WTC11 (cell line): ENCODE measurements at regions not wholly inside any gene's neighbourhood (a gene's known extent, or its start where the extent isn't known, plus 50 kb on each side); places are given as distances from the start of the nearest gene placed in this dataset.

Experiments used
- CREB1 ChIP-seq: sonication (generic); formaldehyde crosslinking; IDR thresholded peaks from 2 replicates; pipeline ENCODE4 v1.8.0; 2023; ENCODE audit warnings: mild to moderate bottlenecking, missing genetic modification reagents
- CTCF ChIP-seq: fragments of 200-600 bp; IDR thresholded peaks from 2 replicates; pipeline ENCODE4 v1.8.0; 2022; ENCODE audit warnings: antibody characterized with exemption
- FOXJ3 ChIP-seq: sonication (generic); formaldehyde crosslinking; IDR thresholded peaks from 2 replicates; pipeline ENCODE4 v1.9.0; 2021; ENCODE audit warnings: missing genetic modification reagents, mild to moderate bottlenecking, borderline replicate concordance
- FOXK1 ChIP-seq: sonication (generic); formaldehyde crosslinking; IDR thresholded peaks from 2 replicates; pipeline ENCODE4 v1.8.0; 2022; ENCODE audit warnings: mild to moderate bottlenecking, moderate library complexity, missing genetic modification reagents
- MAX ChIP-seq: sonication (generic); formaldehyde crosslinking; IDR thresholded peaks from 2 replicates; pipeline ENCODE4 v1.8.0; 2022; ENCODE audit warnings: mild to moderate bottlenecking, missing genetic modification reagents
- MLX ChIP-seq: sonication (generic); formaldehyde crosslinking; IDR thresholded peaks from 2 replicates; pipeline ENCODE4 v1.8.1; 2023; ENCODE audit warnings: mild to moderate bottlenecking, missing genetic modification reagents, moderate library complexity
- NR2C2 ChIP-seq: sonication (generic); formaldehyde crosslinking; IDR thresholded peaks from 2 replicates; pipeline ENCODE4 v1.8.0; 2022; ENCODE audit warnings: mild to moderate bottlenecking, missing genetic modification reagents
- NR3C1 ChIP-seq: sonication (generic); formaldehyde crosslinking; conservative IDR thresholded peaks from 2 replicates; pipeline ENCODE4 v1.8.1; 2023; ENCODE audit warnings: low read depth, mild to moderate bottlenecking, missing genetic modification reagents
- PREB ChIP-seq: sonication (generic); formaldehyde crosslinking; IDR thresholded peaks from 2 replicates; pipeline ENCODE4 v1.8.1; 2022; ENCODE audit warnings: mild to moderate bottlenecking, missing genetic modification reagents, moderate library complexity, borderline replicate concordance
- ZNF138 ChIP-seq: sonication (generic); formaldehyde crosslinking; conservative IDR thresholded peaks from 2 replicates; pipeline ENCODE4 v1.8.1; 2022; ENCODE audit warnings: mild to moderate bottlenecking, moderate library complexity, missing genetic modification reagents
- ZNF416 ChIP-seq: fragments of 250-450 bp; sonication (Bioruptor Pico); IDR thresholded peaks from 2 replicates; pipeline ENCODE4 v1.9.0; 2021; ENCODE audit warnings: mild to moderate bottlenecking, inconsistent platforms

GRCh38 chr4:138460477-138461414 is 218.6 kb upstream of the SLC7A11 start:
- TF ChIP-seq MAX (CRISPR knock-in tag) (no peak), CTCF (no peak), ZNF138 (CRISPR knock-in tag) (no peak), MLX (CRISPR knock-in tag) (no peak), PREB (CRISPR knock-in tag) (no peak), NR2C2 (CRISPR knock-in tag) (no peak), FOXJ3 (CRISPR knock-in tag) (no peak), ZNF416 (CRISPR knock-in tag) (no peak), NR3C1 (CRISPR knock-in tag) (no peak), FOXK1 (CRISPR knock-in tag) (no peak), CREB1 (CRISPR knock-in tag) (no peak)
